Fibroblast of skin of right biceps (primary cell): ENCODE measurements at regions not wholly inside any gene's neighbourhood (a gene's known extent, or its start where the extent isn't known, plus 50 kb on each side); places are given as distances from the start of the nearest gene placed in this dataset.
"Not testable (repeated sequence)": the region's sequence is repeated elsewhere in the genome, so short reads cannot be mapped to it uniquely, and the experiment has no call there.

Experiments
- DNase-seq: peaks from one replicate; pipeline ENCODE4 v3.0.0-alpha.2; 2013

- no peak for DNase-seq
Observed at GRCh38 chr4:129901205-129901604, 805.3 kb downstream of the C4orf33 start.

- DNase-seq: no peak
Observed at GRCh38 chr4:129903861-129904260, 807.9 kb downstream of the C4orf33 start.

DNA sequence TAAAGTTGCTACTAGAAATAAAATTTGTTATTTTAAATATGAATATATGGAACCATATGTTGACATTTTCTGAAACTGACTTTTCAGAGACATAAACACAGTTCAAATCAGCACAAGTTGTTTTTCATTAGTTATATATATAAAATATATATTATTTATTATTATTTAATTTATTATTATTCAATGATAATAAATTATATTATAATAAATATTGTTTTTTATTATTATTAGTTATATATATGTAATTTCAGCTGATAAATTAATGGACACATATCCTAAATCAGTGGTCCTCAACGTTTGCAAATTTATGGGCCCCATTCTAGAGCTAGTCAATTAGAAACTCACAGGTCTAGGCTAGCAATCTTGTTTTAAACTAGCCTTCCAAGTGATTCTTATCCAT is 809.3 kb downstream of the C4orf33 start:
- DNase-seq: no peak

- no peak for DNase-seq
Observed at GRCh38 chr4:129908117-129908516, 812.2 kb downstream of the C4orf33 start.

GRCh38 chr4:129916991-129917390 is 821.0 kb downstream of the C4orf33 start:
- no peak for DNase-seq

GRCh38 chr4:129917651-129918050 is 821.7 kb downstream of the C4orf33 start:
- no peak for DNase-seq

DNA sequence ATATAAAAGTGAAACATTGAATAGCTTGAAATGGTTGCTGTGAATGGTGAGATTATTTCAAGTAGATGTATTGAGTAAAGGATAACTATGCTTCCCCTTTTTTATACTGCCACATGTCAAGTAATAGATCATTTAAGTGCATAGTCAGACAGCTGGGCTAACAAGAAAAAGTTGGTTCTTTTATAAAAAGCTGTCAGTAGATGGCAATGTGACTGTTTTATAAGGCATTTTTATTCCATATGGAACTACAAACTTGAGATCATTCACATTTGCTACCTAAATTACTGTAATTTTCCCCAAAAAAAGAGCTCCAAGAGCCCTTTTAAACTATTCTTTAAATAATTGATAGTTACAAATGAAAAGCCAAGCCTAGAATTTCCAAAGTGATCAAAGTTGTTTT is 831.0 kb downstream of the C4orf33 start:
- DNase-seq: peak; percentile 1

- peak; percentile 5 for DNase-seq
Observed at GRCh38 chr4:129929052-129929451, 833.1 kb downstream of the C4orf33 start.

DNA sequence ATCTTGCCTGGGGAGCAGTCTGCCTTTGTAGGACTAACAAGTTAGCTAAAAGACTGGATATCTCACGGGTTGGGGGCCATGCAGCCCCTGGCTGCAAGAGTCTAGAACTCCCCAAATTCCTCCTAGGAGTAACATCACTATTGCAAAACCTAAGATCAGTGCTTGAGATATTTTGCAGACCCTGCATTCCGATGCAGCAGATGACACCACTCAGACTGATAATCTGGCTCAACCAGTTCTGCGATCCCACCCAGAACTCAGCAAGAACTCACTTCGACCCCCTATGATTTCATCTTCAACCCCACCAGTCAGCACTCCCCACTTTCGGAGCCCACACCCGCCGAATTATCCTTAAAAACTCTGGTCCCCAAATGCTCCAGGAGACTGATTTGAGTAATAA is 834.0 kb downstream of the C4orf33 start:
- DNase-seq: no peak

DNA sequence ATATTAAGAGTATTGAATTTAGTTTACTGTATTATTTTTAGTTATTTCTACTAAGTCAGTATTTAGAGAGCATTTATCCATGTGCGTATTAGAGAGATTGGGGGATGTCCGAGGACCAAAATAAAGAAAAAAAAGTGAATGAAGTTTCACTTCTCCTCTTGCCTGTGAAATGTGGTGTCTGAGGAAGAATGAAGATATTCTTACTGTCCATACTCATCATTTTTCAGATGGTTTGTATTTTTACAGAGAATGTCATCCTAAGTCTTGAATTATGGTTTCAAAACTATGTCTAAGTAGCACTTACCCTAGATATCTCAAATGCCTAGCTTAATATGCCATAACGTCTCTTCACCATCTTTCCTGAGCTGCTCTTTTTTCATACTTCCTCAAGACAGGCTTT is 854.3 kb downstream of the C4orf33 start:
- DNase-seq: no peak

- DNase-seq: no peak
Observed at GRCh38 chr4:129966175-129966574, 870.2 kb downstream of the C4orf33 start.

DNA sequence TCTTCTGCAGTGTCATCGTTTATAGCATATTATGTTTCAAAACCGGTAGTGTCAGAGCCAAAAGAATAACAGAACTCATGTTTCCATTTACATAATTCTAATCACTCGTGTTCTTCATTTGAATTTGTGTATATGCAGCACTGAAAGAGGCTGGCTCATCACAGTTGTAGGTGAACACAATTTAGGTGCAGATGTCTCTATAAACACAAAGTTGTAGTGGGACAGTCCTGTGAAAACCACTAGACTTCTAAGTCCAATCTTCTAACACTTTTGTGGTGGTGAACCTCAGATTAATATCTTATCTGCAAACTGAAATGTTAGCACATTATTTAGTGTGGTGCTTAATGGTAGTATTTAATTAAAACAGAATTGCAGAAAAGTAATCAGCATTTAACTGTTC is 872.4 kb downstream of the C4orf33 start:
- DNase-seq: no peak

GRCh38 chr4:129968778-129969177 is 872.8 kb downstream of the C4orf33 start:
- no peak for DNase-seq

DNA sequence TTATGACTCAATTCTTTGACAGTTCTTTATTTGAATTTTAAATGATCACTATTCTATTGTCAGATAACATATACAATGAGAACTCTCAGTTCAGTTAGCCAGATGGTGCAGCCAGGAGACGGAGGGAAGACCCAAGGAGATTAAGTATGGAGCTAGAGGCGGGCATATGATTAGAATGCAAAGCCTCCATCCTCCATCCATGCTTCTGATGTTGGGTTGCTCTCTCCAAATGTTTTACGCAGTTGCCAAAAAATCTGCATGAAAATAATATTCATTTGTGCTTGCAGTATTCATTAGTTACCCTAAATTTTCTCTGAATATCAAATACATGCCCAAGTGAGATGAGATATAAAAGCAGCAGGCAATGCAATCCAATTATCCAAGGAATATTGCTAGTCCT is 874.8 kb downstream of the C4orf33 start:
- DNase-seq: no peak

DNA sequence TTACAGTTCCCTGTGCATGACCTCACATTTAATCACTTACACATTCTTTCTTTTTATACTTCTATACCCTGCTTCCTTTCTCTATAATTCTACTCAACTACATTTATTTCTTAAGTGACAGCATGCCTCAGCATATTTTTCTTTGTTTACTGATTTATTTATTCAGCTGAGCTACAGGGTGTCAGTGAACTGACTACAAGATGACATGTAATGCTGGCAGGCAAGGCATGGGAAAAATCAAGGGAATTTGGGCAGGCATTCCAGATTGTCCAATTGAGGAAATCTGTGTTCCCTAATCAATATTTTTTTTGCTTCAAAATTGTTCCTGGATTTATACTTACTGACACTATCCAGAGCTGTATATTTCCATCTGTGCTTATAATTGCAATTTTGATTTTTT is 875.5 kb downstream of the C4orf33 start:
- no peak for DNase-seq

GRCh38 chr4:129972257-129972656 is 876.3 kb downstream of the C4orf33 start:
- no peak for DNase-seq

DNA sequence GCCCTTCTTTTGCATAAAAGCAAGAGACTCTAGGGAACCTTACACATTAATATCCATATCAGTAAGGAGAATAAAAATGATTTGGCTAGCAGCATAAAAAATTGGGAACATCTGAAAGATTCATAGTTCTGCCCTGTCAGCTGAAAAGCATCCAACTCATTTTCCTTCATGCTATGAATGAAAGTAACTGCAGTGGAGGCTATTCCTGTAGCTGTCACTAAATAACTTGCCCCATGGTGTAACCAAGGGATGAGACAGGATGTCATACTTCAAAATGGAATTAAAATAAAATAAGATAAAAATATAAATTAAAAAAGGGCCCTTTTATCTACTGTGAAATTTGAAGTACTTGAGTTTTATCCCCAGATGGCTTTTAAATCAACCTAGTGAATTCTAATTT is 878.8 kb downstream of the C4orf33 start:
- no peak for DNase-seq

- no peak for DNase-seq
Observed at GRCh38 chr4:129978315-129978714, 882.4 kb downstream of the C4orf33 start.

- DNase-seq: no peak
Observed at GRCh38 chr4:129988957-129989356, 893.0 kb downstream of the C4orf33 start.

DNA sequence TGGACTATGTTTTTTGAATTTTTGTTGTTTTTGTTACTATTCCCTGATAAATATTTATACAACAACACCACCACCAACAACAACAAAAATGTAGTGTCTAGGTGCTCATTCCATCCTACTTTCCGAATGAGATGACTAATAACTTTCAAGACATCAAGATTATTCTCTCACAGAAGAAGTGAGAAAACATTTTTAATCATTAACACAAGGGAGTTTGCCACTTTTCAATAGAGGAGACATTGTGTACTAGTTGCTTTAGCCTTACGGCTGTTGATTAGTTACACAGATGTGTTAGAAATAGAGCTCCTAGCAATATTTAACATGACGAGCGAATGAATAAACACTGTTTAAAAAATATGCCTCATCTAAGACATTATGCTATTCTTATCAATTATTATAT is 898.8 kb downstream of the C4orf33 start:
- no peak for DNase-seq

- DNase-seq: no peak
Observed at GRCh38 chr4:129998436-129999150, 902.6 kb downstream of the C4orf33 start.

DNA sequence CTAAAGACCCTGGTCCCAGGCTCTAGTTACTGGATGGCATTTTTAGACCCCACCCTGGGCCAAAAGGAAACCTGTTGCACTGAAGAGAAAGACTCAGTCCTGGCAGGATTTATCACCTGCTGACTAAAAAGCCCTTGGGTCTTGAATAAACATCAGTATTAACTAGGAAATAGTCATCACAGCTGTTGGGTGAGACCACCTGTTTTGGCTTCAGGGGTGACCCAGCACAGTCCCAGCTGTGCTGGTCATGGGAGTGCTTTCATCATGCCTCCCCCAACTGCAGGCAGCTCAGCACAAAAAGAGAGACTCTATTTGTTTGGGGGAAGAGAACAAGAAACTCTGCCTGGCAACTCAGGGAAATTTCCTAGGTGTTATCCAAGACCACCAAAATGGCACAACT is 903.2 kb downstream of the C4orf33 start:
- DNase-seq: no peak

- DNase-seq: no peak
Observed at GRCh38 chr4:130008461-130008860, 912.5 kb downstream of the C4orf33 start.

GRCh38 chr4:130012806-130013205 is 916.9 kb downstream of the C4orf33 start:
- DNase-seq: not testable (repeated sequence)

DNA sequence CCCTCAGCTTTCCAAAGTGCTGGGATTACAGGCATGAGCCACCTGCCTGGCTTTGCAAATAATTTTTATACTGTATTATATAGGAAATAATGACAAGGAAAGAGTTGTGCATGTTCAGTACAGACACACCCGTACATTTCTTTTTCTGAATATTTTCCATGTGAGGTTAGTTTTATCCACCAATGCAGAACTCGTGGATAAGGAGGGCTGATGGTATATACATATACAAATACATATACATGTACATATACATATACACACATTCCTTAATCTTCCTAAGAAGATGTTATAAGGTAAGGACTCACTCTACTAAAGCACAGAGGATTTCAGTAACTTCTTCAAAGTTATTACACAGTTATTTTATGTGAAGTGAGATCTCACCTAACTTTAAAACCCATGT is 925.8 kb downstream of the C4orf33 start:
- no peak for DNase-seq
